ENCODE measurements at regions not wholly inside any gene's neighbourhood (a gene's known extent, or its start where the extent isn't known, plus 50 kb on each side); places are given as distances from the start of the nearest gene placed in this dataset.

GRCh38 chr7:113197274-113197673 lies 78.9 kb upstream of the SMIM30 start:
- H3K27me3 ChIP-seq (ENCODE audit: insufficient read depth, low read depth, low read length): no peaks in the 10 kb centered on the region
- H2AFZ ChIP-seq (ENCODE audit: low read depth, low read length): no peak overlapping the region
- no peak overlapping the region for H3K4me3 ChIP-seq (ENCODE audit: low read length)
- H3K36me3 ChIP-seq (ENCODE audit: insufficient read depth, low read length): no peaks in the 10 kb centered on the region
- no peaks in the 10 kb centered on the region for H3K9me3 ChIP-seq (ENCODE audit: low read length)
- H3K79me2 ChIP-seq (replicated peaks; ENCODE audit: insufficient read depth, low read length): no peaks in the 10 kb centered on the region
- TF ChIP-seq CTCF (IDR thresholded peaks at IDR 0.05; ENCODE audit: poor library complexity, severe bottlenecking): no peak
- TF ChIP-seq EP300 (conservative IDR thresholded peaks at IDR 0.05; ENCODE audit: poor library complexity, severe bottlenecking): no peak
- no peak for TF ChIP-seq SMC3 (conservative IDR thresholded peaks at IDR 0.05; ENCODE audit: poor library complexity)
- no peak for TF ChIP-seq EZH2 (IDR thresholded peaks at IDR 0.05; ENCODE audit: borderline replicate concordance, insufficient read depth, low read length, poor library complexity, severe bottlenecking)
- no peak for TF ChIP-seq REST (IDR thresholded peaks at IDR 0.05; ENCODE audit: borderline replicate concordance)
- TF ChIP-seq TAF1 (IDR thresholded peaks at IDR 0.05; ENCODE audit: low read depth): no peak
- no peak for TF ChIP-seq POLR2AphosphoS5 (IDR thresholded peaks at IDR 0.05)
- no peak for TF ChIP-seq RAD21 (conservative IDR thresholded peaks at IDR 0.05)
- TF ChIP-seq MXI1 (conservative IDR thresholded peaks at IDR 0.05; ENCODE audit: poor library complexity, severe bottlenecking): no peak
- no peak overlapping the region for H3K4me2 ChIP-seq (ENCODE audit: low read length)
- H3K27ac ChIP-seq (ENCODE audit: low read length): no peak overlapping the region
- H4K20me1 ChIP-seq (ENCODE audit: insufficient read depth): no peaks in the 10 kb centered on the region
- no peak overlapping the region for H3K9ac ChIP-seq (ENCODE audit: low read length)
- H3F3A ChIP-seq (ENCODE audit: insufficient read depth, low read length, poor library complexity, severe bottlenecking): no peaks in the 10 kb centered on the region
- H3K9me2 ChIP-seq (ENCODE audit: insufficient read depth, low read length): no peaks in the 10 kb centered on the region

- no peak overlapping the region for H3K4me2 ChIP-seq (ENCODE audit: low read length)
- H3K4me3 ChIP-seq (ENCODE audit: low read length): no peak overlapping the region
- no peaks in the 10 kb centered on the region for H3K36me3 ChIP-seq (ENCODE audit: insufficient read depth, low read length)
- no peaks in the 10 kb centered on the region for H3K9me3 ChIP-seq (ENCODE audit: low read length)
- no peaks in the 10 kb centered on the region for H3F3A ChIP-seq (ENCODE audit: insufficient read depth, low read length, poor library complexity, severe bottlenecking)
- no peak for TF ChIP-seq MXI1 (conservative IDR thresholded peaks at IDR 0.05; ENCODE audit: poor library complexity, severe bottlenecking)
- TF ChIP-seq EZH2 (IDR thresholded peaks at IDR 0.05; ENCODE audit: borderline replicate concordance, insufficient read depth, low read length, poor library complexity, severe bottlenecking): no peak
- no peak for TF ChIP-seq REST (IDR thresholded peaks at IDR 0.05; ENCODE audit: borderline replicate concordance)
- TF ChIP-seq POLR2AphosphoS5 (IDR thresholded peaks at IDR 0.05): no peak
- TF ChIP-seq TAF1 (IDR thresholded peaks at IDR 0.05; ENCODE audit: low read depth): no peak
- TF ChIP-seq CTCF (IDR thresholded peaks at IDR 0.05; ENCODE audit: poor library complexity, severe bottlenecking): no peak
- no peak for TF ChIP-seq SMC3 (conservative IDR thresholded peaks at IDR 0.05; ENCODE audit: poor library complexity)
- TF ChIP-seq RAD21 (conservative IDR thresholded peaks at IDR 0.05): no peak
- no peak for TF ChIP-seq EP300 (conservative IDR thresholded peaks at IDR 0.05; ENCODE audit: poor library complexity, severe bottlenecking)
- no peak overlapping the region for H3K27ac ChIP-seq (ENCODE audit: low read length)
- no peak overlapping the region for H3K9ac ChIP-seq (ENCODE audit: low read length)
- H2AFZ ChIP-seq (ENCODE audit: low read depth, low read length): no peak overlapping the region
- no peaks in the 10 kb centered on the region for H3K79me2 ChIP-seq (replicated peaks; ENCODE audit: insufficient read depth, low read length)
- no peaks in the 10 kb centered on the region for H4K20me1 ChIP-seq (ENCODE audit: insufficient read depth)
- H3K27me3 ChIP-seq (ENCODE audit: insufficient read depth, low read depth, low read length): no peaks in the 10 kb centered on the region
- no peaks in the 10 kb centered on the region for H3K9me2 ChIP-seq (ENCODE audit: insufficient read depth, low read length)
Measured at GRCh38 chr7:113188396-113188795, 70.0 kb upstream of the SMIM30 start.
